Activated B cell treated with CpG ODN at 0.5 μM for 24 hours (primary cell): ENCODE measurements at regions not wholly inside any gene's neighbourhood (a gene's known extent, or its start where the extent isn't known, plus 50 kb on each side); places are given as distances from the start of the nearest gene placed in this dataset.

Source experiments
- ATAC-seq: fragments of 200-7000 bp; cut with Tn5 transposase; one replicate; pipeline ENCODE4 v1.10.0; 2021; ENCODE audit warnings: low read depth, mild to moderate bottlenecking, moderate library complexity
- CTCF ChIA-PET: fragments of 350-600 bp; sonication (Branson Sonifier 250); formaldehyde crosslinking; loops from one replicate; lab custom pipeline; 2021; ENCODE audit warnings: antibody characterized with exemption; lab: Charles Lee
- POLR2A ChIA-PET: fragments of 350-600 bp; sonication (Branson Sonifier 250); formaldehyde crosslinking; loops from one replicate; lab custom pipeline; 2021; ENCODE audit warnings: antibody characterized with exemption; lab: Charles Lee
- DNase-seq: peaks from one replicate; pipeline ENCODE4 v3.0.0; 2022
- H3K27ac Mint-ChIP-seq: one replicate; pipeline ENCODE4 v1.8.0; 2020; ENCODE audit warnings: mixed read lengths
- H3K27me3 Mint-ChIP-seq: one replicate; pipeline ENCODE4 v1.8.0; 2021; ENCODE audit warnings: mixed read lengths
- H3K36me3 Mint-ChIP-seq: one replicate; pipeline ENCODE4 v1.8.0; 2021; ENCODE audit warnings: low read depth, mixed read lengths
- H3K4me1 Mint-ChIP-seq: one replicate; pipeline ENCODE4 v1.8.0; 2021; ENCODE audit warnings: mixed read lengths
- H3K4me3 Mint-ChIP-seq: one replicate; pipeline ENCODE4 v1.8.0; 2020; ENCODE audit warnings: mild to moderate bottlenecking, mixed read lengths
- H3K9me3 Mint-ChIP-seq: one replicate; pipeline ENCODE4 v1.8.0; 2020; ENCODE audit warnings: mixed read lengths
- intact Hi-C: fragments of 100-400 bp; cut with micrococcal nuclease; formaldehyde crosslinking; loops from one replicate; pipeline ENCODE4 v1.15.1; 2024
- TF ChIP-seq, protein P1 (sequence below): fragments of 200-600 bp; IDR thresholded peaks from one replicate; pipeline ENCODE4 v1.8.0; 2022; ENCODE audit warnings: antibody characterized with exemption, mild to moderate bottlenecking

DNA sequence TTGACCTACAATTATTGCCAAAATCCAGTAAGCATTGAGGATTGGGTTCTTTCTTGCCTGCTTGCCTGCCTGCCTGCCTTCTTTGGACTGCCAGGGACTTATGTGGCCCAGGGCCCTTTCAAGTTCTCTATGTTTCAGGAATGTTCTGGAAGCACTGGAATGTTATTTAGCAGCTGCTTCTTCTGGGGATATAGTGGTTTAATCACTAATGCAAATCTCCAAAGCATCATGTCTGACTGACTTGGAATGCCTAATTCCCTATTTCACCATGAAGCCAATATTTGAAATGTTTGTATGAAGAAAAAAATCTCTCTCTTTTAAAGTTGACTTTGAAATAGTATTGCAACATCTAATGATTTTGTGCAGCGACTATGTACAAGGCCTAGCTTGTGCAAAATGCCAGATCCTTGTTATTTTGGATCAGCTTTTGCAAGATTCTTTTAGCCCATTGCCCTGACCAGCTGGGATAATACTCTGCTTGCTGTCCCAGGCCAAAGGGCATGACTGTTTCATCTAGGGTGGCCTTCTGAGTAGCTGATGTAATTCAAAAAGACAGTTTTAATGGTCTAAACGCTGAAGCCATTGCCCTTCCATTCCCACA lies 204.6 kb downstream of the RND3 start:
- Mint-ChIP-seq H3K4me3 (no peak overlapping the region), H3K27me3 (no peaks in the 10 kb centered on the region), H3K4me1 (no peaks in the 10 kb centered on the region), H3K36me3 (no peaks in the 10 kb centered on the region), H3K9me3 (peaks cover 3% of the 10 kb centered on the region), H3K27ac (no peak overlapping the region)
- ATAC-seq = no peak
- no peak for DNase-seq
- CTCF ChIA-PET = no interaction called here
- intact Hi-C loops = no loop called here
- TF ChIP-seq, protein P1, sequence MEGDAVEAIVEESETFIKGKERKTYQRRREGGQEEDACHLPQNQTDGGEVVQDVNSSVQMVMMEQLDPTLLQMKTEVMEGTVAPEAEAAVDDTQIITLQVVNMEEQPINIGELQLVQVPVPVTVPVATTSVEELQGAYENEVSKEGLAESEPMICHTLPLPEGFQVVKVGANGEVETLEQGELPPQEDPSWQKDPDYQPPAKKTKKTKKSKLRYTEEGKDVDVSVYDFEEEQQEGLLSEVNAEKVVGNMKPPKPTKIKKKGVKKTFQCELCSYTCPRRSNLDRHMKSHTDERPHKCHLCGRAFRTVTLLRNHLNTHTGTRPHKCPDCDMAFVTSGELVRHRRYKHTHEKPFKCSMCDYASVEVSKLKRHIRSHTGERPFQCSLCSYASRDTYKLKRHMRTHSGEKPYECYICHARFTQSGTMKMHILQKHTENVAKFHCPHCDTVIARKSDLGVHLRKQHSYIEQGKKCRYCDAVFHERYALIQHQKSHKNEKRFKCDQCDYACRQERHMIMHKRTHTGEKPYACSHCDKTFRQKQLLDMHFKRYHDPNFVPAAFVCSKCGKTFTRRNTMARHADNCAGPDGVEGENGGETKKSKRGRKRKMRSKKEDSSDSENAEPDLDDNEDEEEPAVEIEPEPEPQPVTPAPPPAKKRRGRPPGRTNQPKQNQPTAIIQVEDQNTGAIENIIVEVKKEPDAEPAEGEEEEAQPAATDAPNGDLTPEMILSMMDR = no peak
- POLR2A ChIA-PET = no interaction called here

DNA sequence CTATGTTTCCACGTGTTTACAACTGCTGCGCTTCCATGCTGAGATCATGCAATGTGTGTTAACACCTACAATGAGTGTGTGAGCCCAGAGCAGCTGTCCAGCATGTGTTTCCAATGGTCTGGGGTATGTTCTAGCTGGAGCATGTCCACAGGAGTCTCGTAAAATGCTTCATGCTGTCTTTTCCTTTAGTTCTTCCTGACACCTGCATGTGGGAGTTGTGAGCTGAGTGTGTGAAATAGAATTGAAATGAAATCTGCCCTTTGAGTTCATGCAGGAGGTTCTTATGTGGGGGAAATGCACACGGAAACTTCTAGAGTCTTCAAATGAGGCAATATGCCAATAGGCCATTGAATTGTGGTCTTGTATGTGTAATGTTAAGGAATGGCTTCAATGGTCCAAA lies 205.1 kb downstream of the RND3 start:
- DNase-seq (no peak), ATAC-seq (no peak)
- no peaks in the 10 kb centered on the region for H3K27me3 Mint-ChIP-seq
- TF ChIP-seq, protein P1 = no peak
- no peak overlapping the region for H3K4me3 Mint-ChIP-seq
- H3K9me3 Mint-ChIP-seq = peaks cover 6% of the 10 kb centered on the region
- no peaks in the 10 kb centered on the region for H3K4me1 Mint-ChIP-seq
- ChIA-PET POLR2A (no interaction called here), CTCF (no interaction called here)
- intact Hi-C loops = no loop called here
- H3K27ac Mint-ChIP-seq = no peak overlapping the region
- no peaks in the 10 kb centered on the region for H3K36me3 Mint-ChIP-seq

- CTCF ChIA-PET = no interaction called here
- TF ChIP-seq, protein P1 = no peak
- Mint-ChIP-seq H3K36me3 (no peaks in the 10 kb centered on the region), H3K4me3 (no peak overlapping the region), H3K9me3 (peaks cover 17% of the 10 kb centered on the region), H3K27me3 (no peaks in the 10 kb centered on the region), H3K27ac (no peak overlapping the region), H3K4me1 (no peaks in the 10 kb centered on the region)
- no peak for ATAC-seq
- intact Hi-C loops = no loop called here
- POLR2A ChIA-PET = no interaction called here
- no peak for DNase-seq
Measured at GRCh38 chr2:150280231-150280630, 207.2 kb downstream of the RND3 start.

- Mint-ChIP-seq H3K27ac (no peak overlapping the region), H3K27me3 (no peaks in the 10 kb centered on the region), H3K4me3 (no peak overlapping the region), H3K36me3 (no peaks in the 10 kb centered on the region), H3K4me1 (no peaks in the 10 kb centered on the region), H3K9me3 (peaks cover 17% of the 10 kb centered on the region)
- ATAC-seq (no peak), DNase-seq (no peak)
- TF ChIP-seq, protein P1 = no peak
- ChIA-PET POLR2A (no interaction called here), CTCF (no interaction called here)
- intact Hi-C loops = no loop called here
Measured at GRCh38 chr2:150279686-150280085, 207.8 kb downstream of the RND3 start.

GRCh38 chr2:150276737-150277136 lies 210.7 kb downstream of the RND3 start:
- H3K27me3 Mint-ChIP-seq = no peaks in the 10 kb centered on the region
- DNase-seq (no peak), ATAC-seq (no peak)
- ChIA-PET CTCF (no interaction called here), POLR2A (no interaction called here)
- H3K4me1 Mint-ChIP-seq = no peaks in the 10 kb centered on the region
- H3K9me3 Mint-ChIP-seq = peaks cover 19% of the 10 kb centered on the region
- H3K27ac Mint-ChIP-seq = no peak overlapping the region
- H3K36me3 Mint-ChIP-seq = no peaks in the 10 kb centered on the region
- no peak overlapping the region for H3K4me3 Mint-ChIP-seq
- intact Hi-C loops = no loop called here
- TF ChIP-seq, protein P1 = no peak
